Activated CD8-positive, alpha-beta memory T cell treated with anti-CD3 and anti-CD28 coated beads, Interleukin-2, amount 50 U/mL, for 48 hours (primary cell): ENCODE measurements at regions not wholly inside any gene's neighbourhood (a gene's known extent, or its start where the extent isn't known, plus 50 kb on each side); places are given as distances from the start of the nearest gene placed in this dataset.
"Not testable (repeated sequence)": the region's sequence is repeated elsewhere in the genome, so short reads cannot be mapped to it uniquely, and the experiment has no call there.

Source experiments
- DNase-seq: peaks from one replicate; pipeline ENCODE4 v3.0.0-alpha.2; 2020

GRCh38 chr1:59188413-59189213, 108.3 kb upstream of the FGGY start:
- DNase-seq, result no peak

- DNase-seq, result no peak
These were observed 103.3 kb upstream of the FGGY start for GRCh38 chr1:59193443-59194093.

GRCh38 chr1:59194621-59195020, 102.3 kb upstream of the FGGY start:
- DNase-seq, result no peak

GRCh38 chr1:59195151-59195550, 101.7 kb upstream of the FGGY start:
- no peak for DNase-seq

- DNase-seq, result no peak
These were observed 98.3 kb upstream of the FGGY start for GRCh38 chr1:59198564-59198963.

- no peak for DNase-seq
These were observed 97.7 kb upstream of the FGGY start for GRCh38 chr1:59199147-59199546.

DNA sequence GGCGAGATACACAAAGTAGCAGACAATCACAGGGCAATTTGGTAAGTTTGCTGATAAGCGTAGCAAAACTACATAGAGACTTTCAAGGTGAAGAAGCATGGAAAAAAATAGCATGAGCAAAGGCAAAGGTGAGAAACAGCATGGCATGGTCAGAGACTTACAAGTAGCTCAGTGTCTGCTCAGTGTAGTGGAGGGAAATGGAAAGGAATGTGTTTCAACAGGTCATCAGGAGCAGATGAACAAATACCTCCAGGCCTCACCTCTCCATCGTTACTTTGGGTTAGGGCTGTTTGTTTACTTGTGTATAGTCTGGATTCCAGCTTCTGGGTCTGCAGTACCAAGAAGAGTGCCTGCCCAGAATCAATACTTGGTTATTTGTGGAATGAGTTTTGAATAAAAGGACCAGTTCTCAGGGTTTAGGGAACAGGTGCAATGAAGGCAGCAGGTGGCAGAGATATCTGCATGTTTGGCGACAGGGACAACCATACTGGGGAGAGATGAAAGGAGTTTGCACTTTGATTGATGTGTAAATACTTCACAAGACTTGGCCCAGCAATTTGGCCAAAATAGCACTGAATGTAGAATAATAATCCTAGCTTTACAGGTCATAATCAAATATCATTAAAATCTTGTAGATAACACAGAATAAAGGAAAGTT, 97.0 kb upstream of the FGGY start:
- DNase-seq, result no peak

- DNase-seq, result no peak
These were observed 95.6 kb upstream of the FGGY start for GRCh38 chr1:59201341-59201740.

DNA sequence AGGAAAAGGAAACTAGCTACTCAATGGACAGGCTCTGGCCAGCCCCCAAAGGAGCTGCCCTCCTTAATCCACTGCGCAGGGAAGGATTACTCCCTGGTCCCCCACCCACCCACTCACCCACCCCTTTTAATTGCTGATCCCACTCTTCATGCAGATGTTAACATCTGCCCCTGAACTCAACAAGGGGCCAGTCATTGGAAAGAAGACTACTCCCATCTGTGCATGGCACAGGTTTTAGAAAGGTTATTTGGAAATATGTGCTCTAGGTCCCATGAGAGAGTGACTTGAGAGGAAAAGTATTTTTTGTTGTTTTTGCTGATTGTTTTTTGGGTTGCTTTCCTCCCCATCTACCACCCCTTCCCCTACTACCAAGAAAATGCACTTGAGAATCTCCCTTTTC, 94.4 kb upstream of the FGGY start:
- no peak for DNase-seq

- DNase-seq, result no peak
These were observed 92.9 kb upstream of the FGGY start for GRCh38 chr1:59204001-59204400.

GRCh38 chr1:59206616-59207015, 90.3 kb upstream of the FGGY start:
- DNase-seq, result not testable (repeated sequence)

GRCh38 chr1:59210430-59210829, 86.5 kb upstream of the FGGY start:
- not testable (repeated sequence) for DNase-seq

GRCh38 chr1:59212706-59213105, 84.2 kb upstream of the FGGY start:
- no peak for DNase-seq

DNA sequence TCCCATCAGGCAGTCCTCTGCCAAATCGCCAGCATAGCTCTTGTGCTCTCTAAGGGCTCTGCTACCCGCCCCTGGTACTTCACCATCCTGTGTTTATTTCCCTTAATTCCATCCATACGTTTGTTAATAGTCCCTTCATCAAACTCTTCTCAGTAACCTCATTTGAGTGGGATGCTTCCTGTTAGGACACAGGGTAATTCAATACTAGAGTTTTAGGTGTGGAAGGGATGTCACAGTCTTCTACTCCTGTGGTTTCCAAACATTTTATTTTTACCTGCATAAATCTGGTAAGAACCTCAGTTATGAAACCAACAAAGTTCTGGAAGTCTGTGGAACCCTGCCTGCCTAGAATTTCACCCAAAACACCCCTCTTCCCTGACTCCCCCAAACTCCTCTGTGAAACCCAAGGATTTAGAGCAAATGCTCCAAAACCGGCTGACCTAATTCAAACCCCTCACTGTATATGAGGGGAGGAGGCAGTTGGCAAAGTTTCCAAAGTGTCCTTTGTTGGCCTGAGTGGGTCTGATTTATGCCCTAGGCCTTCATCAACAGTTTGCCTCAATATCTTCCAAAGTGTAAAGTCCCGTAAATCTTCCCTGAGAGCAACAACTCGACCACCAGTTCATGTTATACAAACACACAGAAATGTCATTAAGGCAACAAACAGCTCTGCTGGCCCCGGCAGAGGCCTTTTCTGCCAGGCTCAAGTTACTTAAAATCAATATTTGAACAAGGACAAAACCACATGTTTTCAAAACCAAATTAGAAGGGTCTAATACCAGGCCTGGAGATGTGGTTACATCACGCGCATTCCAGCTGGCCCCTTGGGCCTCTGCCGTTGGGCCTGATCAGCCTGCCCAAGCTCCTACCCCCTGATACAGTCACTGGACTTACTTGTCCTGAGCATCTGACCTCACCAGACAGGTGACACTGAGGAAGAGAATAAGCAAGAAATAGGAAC, 82.4 kb upstream of the FGGY start:
- no peak for DNase-seq

DNA sequence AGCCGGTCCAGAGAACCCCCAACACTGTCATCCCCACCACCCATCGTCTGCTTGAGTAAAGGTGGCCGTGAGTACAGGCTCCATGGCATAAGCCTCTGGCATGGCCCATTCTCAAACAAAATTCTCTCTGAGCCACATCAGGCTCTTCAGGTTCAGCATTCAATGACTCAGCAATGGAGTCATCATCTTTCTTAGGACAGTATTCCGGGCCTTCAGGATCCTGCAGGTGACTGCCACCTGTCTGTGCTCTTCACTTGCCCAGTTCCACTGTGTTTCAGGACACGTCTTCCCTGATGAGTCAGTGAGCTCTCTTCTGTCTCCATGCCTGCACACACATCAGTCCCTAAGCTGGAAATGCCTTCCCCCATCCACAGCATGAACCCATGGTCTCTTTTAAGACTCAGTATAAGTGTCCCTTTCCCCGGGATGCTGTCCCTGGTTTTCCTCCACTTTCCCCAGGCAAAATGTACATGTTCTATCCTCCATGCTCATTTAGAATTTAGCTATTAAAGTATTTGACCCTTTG, 81.1 kb upstream of the FGGY start:
- DNase-seq, result no peak

DNA sequence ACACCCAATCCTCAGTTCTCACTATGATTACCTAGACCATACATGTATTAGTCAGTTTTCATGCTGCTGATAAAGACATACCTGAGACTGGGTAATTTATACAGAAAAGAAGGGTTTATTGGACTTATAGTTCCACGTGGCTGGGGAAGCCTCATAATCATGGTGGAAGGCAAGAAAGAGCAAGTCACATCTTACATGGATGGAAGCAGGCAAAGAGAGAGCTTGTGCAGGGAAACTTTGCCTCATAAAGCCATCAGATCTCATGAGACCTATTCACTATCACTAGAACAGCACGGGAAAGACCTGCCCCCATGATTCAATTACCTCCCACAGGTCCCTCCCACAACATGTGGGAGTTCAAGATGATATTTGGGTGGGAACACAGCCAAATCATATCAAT, 79.5 kb upstream of the FGGY start:
- DNase-seq, result not testable (repeated sequence)

- DNase-seq, result no peak
These were observed 78.2 kb upstream of the FGGY start for GRCh38 chr1:59218521-59219236.

- DNase-seq, result no peak
These were observed 77.0 kb upstream of the FGGY start for GRCh38 chr1:59219916-59220315.

DNA sequence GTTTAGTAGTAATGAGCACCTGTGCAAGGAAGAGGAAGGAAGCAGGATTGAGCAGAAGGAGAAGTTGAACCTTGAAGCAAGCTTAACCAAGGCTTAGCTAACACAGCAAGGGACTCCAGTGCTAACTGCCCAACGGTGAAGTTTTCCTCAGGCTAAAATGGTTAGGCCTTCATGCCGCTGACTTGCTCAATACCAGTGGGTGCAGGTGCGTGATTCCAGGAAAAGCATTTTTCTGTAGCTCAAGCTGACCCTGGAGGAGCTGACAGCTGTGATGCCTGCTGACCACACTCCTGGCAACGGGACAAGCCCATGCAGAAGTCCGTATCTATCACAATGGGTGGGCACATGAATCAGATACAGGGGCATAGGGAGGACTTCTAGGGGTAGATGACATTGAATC, 76.5 kb upstream of the FGGY start:
- no peak for DNase-seq

- no peak for DNase-seq
These were observed 73.7 kb upstream of the FGGY start for GRCh38 chr1:59223198-59223597.

GRCh38 chr1:59223989-59224634, 72.8 kb upstream of the FGGY start:
- DNase-seq, result no peak
